ENCODE measurements at regions not wholly inside any gene's neighbourhood (a gene's known extent, or its start where the extent isn't known, plus 50 kb on each side); places are given as distances from the start of the nearest gene placed in this dataset.

DNA sequence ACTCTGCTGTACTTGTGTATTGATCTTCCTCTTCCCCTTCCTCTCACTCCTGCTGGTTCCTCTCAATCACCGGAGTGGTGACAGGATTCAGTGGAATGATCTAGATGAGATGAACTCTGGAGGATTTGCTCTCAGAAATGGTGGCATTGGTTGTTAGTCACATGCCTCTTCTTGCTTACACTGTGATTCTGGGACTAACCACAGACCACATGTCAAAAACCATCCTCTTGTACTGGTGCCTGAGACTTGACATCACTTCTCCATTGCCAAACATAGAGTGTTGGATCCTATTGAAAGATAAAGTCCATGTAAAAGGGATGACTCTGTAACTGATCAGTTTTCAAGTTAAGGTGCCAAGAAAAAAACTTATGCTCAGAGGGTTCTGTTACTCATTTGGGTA, 506.5 kb downstream of the DMAC1 start:
- H3K4me3 Mint-ChIP-seq (ENCODE audit: unreplicated experiment), result no peak overlapping the region
- H3K27me3 Mint-ChIP-seq (ENCODE audit: insufficient read depth, unreplicated experiment), result peaks cover 28% of the 10 kb centered on the region
- no peak overlapping the region for H3K27ac Mint-ChIP-seq (ENCODE audit: low read depth, unreplicated experiment)
- TF ChIP-seq, protein P1, sequence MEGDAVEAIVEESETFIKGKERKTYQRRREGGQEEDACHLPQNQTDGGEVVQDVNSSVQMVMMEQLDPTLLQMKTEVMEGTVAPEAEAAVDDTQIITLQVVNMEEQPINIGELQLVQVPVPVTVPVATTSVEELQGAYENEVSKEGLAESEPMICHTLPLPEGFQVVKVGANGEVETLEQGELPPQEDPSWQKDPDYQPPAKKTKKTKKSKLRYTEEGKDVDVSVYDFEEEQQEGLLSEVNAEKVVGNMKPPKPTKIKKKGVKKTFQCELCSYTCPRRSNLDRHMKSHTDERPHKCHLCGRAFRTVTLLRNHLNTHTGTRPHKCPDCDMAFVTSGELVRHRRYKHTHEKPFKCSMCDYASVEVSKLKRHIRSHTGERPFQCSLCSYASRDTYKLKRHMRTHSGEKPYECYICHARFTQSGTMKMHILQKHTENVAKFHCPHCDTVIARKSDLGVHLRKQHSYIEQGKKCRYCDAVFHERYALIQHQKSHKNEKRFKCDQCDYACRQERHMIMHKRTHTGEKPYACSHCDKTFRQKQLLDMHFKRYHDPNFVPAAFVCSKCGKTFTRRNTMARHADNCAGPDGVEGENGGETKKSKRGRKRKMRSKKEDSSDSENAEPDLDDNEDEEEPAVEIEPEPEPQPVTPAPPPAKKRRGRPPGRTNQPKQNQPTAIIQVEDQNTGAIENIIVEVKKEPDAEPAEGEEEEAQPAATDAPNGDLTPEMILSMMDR (IDR thresholded peaks at IDR 0.05; ENCODE audit: unreplicated experiment), result no peak
- no peaks in the 10 kb centered on the region for H3K36me3 Mint-ChIP-seq (ENCODE audit: insufficient read depth, unreplicated experiment)
- H3K9me3 Mint-ChIP-seq (ENCODE audit: unreplicated experiment), result no peaks in the 10 kb centered on the region
- no peak for DNase-seq (ENCODE audit: unreplicated experiment)
- no TSS peak for BruUV-seq (replicated peaks)
- H3K4me1 Mint-ChIP-seq (ENCODE audit: insufficient read depth, unreplicated experiment), result no peaks in the 10 kb centered on the region
- ChIA-PET CTCF (interaction anchor here (0.6 kb wide), 1 partner anchor 59 kb away, joined by 3 read pairs; no protein-coding TSS in a partner anchor), POLR2A (no interaction called here)
- intact Hi-C loops (cut with micrococcal nuclease), result no loop called here

DNA sequence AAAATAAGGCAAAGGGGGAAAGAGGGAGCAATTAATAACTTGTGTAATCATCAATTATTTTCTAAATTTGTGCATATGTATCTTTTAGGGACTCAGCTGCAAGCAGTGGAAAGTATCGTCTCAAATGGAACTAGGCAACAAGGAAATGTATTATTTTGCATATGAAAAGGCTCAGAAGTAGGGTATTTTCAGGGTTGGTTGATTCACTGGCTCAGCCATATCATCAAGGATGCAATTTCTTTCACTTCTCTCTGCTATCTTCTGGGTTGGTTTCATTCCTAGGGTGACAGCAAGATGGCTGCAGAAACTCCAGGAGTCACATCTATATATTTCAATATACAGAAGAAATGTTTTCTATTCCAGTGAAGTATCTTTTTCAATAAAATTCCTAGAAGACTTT, 509.8 kb downstream of the DMAC1 start:
- Mint-ChIP-seq H3K4me1 (ENCODE audit: insufficient read depth, unreplicated experiment) (no peaks in the 10 kb centered on the region), H3K27me3 (ENCODE audit: insufficient read depth, unreplicated experiment) (peaks cover 50% of the 10 kb centered on the region), H3K36me3 (ENCODE audit: insufficient read depth, unreplicated experiment) (no peaks in the 10 kb centered on the region), H3K27ac (ENCODE audit: low read depth, unreplicated experiment) (no peak overlapping the region), H3K9me3 (ENCODE audit: unreplicated experiment) (no peaks in the 10 kb centered on the region), H3K4me3 (ENCODE audit: unreplicated experiment) (no peak overlapping the region)
- BruUV-seq (replicated peaks), result no TSS peak
- ChIA-PET POLR2A (no interaction called here), CTCF (interaction anchor here (0.7 kb wide), 1 partner anchor 76 kb away, joined by 3 read pairs; no protein-coding TSS in a partner anchor)
- TF ChIP-seq, protein P1 (IDR thresholded peaks at IDR 0.05; ENCODE audit: unreplicated experiment), result no peak
- DNase-seq (ENCODE audit: unreplicated experiment), result no peak
- intact Hi-C loops (cut with micrococcal nuclease), result no loop called here

DNA sequence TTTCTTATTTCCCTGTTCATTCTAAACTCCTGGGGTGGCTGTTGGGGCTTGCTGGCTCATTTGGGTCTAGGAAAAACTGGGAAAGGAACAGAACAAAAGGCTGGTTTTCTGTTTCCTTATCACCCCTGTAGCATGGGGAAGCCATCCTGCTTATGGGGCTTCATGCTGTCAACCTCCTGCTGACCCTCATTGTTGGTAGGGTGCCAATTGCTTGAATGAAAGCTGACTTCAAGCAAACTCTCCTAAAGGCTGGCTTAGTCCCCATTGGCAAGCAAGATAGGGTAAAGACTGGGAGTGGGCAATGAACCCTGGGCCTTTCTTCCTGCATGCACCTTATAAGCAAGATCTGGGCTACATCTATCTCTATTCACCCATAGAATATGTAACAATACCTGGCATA, 511.6 kb downstream of the DMAC1 start:
- no peaks in the 10 kb centered on the region for H3K36me3 Mint-ChIP-seq (ENCODE audit: insufficient read depth, unreplicated experiment)
- no peak overlapping the region for H3K4me3 Mint-ChIP-seq (ENCODE audit: unreplicated experiment)
- intact Hi-C loops (cut with micrococcal nuclease), result no loop called here
- TF ChIP-seq, protein P1 (IDR thresholded peaks at IDR 0.05; ENCODE audit: unreplicated experiment), result no peak
- no peak overlapping the region for H3K27ac Mint-ChIP-seq (ENCODE audit: low read depth, unreplicated experiment)
- ChIA-PET POLR2A (no interaction called here), CTCF (interaction anchor here (0.5 to 1.0 kb wide), 2 partner anchors 282 to 1273 kb away, joined by 3 read pairs; no protein-coding TSS in a partner anchor)
- H3K4me1 Mint-ChIP-seq (ENCODE audit: insufficient read depth, unreplicated experiment), result no peaks in the 10 kb centered on the region
- BruUV-seq (replicated peaks), result no TSS peak
- peaks cover 53% of the 10 kb centered on the region for H3K27me3 Mint-ChIP-seq (ENCODE audit: insufficient read depth, unreplicated experiment)
- H3K9me3 Mint-ChIP-seq (ENCODE audit: unreplicated experiment), result no peaks in the 10 kb centered on the region
- no peak for DNase-seq (ENCODE audit: unreplicated experiment)

DNA sequence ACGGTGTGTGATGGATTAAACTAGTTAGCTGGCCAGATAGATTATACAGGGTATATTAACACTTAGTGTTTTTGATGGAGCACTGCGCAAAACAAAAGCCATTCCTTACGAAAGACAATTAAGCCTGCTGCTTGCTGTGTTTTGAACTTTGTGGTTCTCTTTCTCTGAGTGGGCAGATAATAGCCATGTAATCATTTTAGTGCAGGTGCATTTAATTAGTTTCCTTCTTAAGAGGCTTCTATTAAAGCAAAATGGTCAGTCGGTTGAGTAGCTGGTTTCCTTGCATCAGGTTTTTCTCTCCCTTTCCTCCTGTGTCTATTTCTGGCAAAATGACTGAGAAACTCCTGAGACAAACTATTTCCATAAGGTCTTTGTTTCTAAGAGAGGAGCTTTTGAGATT, 512.5 kb downstream of the DMAC1 start:
- Mint-ChIP-seq H3K36me3 (ENCODE audit: insufficient read depth, unreplicated experiment) (no peaks in the 10 kb centered on the region), H3K4me1 (ENCODE audit: insufficient read depth, unreplicated experiment) (no peaks in the 10 kb centered on the region), H3K4me3 (ENCODE audit: unreplicated experiment) (no peak overlapping the region), H3K27me3 (ENCODE audit: insufficient read depth, unreplicated experiment) (peaks cover 60% of the 10 kb centered on the region), H3K9me3 (ENCODE audit: unreplicated experiment) (no peaks in the 10 kb centered on the region), H3K27ac (ENCODE audit: low read depth, unreplicated experiment) (no peak overlapping the region)
- ChIA-PET POLR2A (no interaction called here), CTCF (no interaction called here)
- TF ChIP-seq, protein P1 (IDR thresholded peaks at IDR 0.05; ENCODE audit: unreplicated experiment), result no peak
- no TSS peak for BruUV-seq (replicated peaks)
- no peak for DNase-seq (ENCODE audit: unreplicated experiment)
- intact Hi-C loops (cut with micrococcal nuclease), result no loop called here
